HG03442 (cell line): ENCODE measurements at regions not wholly inside any gene's neighbourhood (a gene's known extent, or its start where the extent isn't known, plus 50 kb on each side); places are given as distances from the start of the nearest gene placed in this dataset.

Experiments
- ATAC-seq: cut with Tn5 transposase; IDR thresholded peaks from one replicate; pipeline ENCODE4 v1.9.1; 2021; ENCODE audit warnings: mild to moderate bottlenecking, moderate library complexity; ENCODE audit not compliant: unreplicated experiment

DNA sequence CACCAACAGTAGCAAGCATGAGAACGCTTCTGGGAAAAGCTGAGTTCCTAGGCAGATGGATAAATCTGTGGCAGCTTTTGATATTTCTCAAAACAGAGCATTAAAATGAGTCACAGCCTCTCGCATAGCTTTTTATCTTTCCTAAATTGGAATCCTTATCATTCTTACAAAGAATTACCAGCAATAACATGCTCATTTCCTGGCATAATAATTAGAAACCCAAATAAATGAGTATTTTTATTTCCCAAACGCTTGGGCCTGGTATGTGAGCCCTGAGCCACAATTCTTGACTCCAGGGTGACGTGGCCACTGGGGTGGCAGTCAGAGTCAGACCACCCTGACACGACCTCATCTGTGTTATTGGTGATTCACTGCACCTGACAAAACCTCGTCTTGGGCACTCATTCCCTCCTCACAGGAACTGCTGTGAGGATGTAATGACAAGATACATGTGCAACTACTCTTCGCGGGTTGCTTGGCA is 210.7 kb downstream of the ARL4C start:
- ATAC-seq = no peak

GRCh38 chr2:234285541-234285940 is 211.3 kb downstream of the ARL4C start:
- ATAC-seq = no peak

GRCh38 chr2:234279637-234280036 is 217.2 kb downstream of the ARL4C start:
- ATAC-seq = no peak

GRCh38 chr2:234278556-234279255 is 218.2 kb downstream of the ARL4C start:
- ATAC-seq = no peak

GRCh38 chr2:234275515-234275914 is 221.4 kb downstream of the ARL4C start:
- ATAC-seq = no peak

DNA sequence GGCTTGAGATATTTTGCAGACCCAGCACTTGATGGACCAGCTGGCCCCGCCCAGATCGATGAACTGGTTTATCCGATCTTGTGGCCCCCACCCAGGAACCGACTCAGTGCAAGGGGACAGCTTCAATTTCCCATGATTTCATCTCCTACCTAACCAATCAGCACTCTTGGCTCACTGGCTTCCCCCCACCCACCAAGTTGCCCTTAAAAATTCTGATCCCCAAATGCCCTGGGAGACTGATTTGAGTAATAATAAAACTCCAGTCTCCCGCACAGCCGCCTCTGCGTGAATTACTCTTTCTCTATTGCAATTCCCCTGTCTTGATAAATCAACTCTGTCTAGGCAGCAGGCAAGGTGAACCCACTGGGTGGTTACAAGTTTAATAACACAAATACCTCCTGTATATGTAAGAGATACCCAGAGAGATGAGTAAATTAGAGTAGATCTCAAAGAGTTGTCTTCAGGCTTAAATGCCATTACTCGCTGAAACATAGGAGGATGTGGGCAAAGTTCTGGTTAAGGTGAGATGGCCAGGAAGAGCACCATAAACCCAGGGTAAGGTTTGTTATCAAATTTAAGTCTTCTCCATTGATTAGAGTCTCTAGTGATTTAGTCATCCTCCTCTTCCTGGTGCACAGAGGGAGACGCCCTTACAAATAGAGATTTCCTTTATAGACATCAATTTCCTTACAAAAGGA is 222.8 kb downstream of the ARL4C start:
- no peak for ATAC-seq

- no peak for ATAC-seq
Observed at GRCh38 chr2:234272069-234272850, 221.8 kb downstream of the SPP2 start.

GRCh38 chr2:234271338-234271737 is 220.8 kb downstream of the SPP2 start:
- ATAC-seq = no peak

DNA sequence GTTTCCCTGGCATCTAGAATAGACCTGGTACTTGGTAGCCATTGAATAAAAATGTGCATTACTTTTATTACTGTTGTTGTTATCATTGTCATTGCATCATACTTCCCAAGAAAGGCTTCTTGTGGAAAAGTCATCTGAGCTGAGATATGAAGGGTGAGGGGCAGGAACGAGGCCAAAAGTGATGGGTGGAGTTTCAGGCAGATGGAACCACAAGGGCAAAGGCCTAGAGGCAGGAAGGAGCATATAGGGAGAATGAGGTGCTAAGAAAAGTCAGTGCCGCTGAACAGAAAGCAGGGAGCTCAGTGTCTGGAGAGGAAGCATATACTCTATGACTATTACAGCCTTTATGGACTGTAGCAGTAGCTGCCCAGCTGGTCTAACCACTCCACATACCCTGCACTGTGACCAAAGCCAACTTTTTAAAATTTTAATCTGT is 219.3 kb downstream of the SPP2 start:
- no peak for ATAC-seq

GRCh38 chr2:234267534-234267933 is 217.0 kb downstream of the SPP2 start:
- no peak for ATAC-seq

DNA sequence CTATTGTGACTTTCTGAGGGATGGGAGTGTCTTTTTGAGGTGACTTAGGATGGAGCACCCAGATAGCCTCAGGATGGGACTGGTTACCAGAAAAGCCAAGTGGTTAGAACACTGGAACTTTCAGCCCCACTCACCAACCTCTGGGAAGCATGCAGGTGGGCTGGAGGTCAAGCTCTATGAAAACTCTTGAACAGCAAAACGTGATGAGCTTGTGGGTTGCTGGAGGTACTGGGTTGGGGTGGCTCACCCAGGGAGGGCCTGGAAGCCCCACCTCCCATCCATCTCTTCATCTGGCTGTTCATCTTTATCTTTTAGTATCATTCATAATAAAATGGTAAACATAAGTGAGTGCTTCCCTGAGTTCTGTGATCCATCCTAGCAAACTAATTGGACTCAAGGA is 216.4 kb downstream of the SPP2 start:
- ATAC-seq = no peak

DNA sequence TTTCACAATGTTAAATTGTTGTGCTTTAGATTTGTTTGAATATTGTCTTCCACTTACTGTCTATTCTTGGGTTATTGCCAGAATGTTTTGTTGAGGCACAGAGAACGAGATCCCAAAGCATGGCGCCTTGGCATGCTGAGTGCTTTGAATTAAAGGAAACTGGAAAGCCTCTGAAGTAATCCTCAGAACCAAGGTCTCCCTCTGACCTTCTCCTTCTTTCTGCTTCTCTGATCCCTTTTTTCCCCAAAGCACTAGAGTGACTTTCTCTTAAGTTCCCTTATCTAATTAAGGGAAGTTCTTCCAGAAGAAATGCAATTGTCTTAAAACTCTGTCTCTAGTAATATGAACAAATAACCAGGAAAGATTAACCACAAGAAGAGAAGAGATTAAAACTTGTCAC is 214.7 kb downstream of the SPP2 start:
- no peak for ATAC-seq

DNA sequence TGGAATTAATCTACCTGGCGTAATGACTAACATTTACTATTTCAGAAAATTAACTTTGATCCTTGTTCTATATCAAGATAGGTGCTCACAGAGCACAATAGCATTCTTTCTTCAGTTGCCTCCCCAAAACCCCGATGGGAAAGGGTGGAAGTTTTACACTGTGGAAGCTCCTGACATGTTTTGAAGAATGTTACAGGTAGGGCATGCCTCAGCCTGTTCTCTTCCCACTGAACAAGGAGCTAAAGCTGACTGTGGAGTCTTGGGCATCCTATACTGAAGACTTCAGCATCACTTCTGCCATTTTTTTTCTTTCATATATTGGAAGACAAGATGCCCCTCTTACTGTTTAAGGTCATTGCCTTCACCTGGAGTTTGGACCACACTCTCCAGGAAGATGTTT is 211.2 kb downstream of the SPP2 start:
- ATAC-seq = no peak

DNA sequence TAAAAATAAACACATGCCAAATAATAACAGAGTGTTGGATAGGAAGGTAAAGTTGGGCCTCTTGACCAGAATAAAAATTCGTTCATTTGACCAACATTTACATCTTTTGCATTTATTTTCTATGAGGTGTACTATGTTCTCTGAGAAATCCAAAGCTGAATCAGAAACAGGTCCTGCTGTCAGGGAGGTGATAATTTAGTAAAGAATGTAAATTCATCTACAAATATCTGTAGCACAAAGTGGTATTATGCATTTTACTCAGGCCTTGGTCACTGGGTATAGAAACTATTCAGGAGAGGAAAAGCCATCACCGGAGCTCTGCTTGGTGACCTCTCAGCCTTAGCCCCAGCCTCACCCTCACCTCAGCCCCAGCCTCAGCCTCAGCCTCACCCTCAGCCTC is 208.9 kb downstream of the SPP2 start:
- ATAC-seq = no peak

DNA sequence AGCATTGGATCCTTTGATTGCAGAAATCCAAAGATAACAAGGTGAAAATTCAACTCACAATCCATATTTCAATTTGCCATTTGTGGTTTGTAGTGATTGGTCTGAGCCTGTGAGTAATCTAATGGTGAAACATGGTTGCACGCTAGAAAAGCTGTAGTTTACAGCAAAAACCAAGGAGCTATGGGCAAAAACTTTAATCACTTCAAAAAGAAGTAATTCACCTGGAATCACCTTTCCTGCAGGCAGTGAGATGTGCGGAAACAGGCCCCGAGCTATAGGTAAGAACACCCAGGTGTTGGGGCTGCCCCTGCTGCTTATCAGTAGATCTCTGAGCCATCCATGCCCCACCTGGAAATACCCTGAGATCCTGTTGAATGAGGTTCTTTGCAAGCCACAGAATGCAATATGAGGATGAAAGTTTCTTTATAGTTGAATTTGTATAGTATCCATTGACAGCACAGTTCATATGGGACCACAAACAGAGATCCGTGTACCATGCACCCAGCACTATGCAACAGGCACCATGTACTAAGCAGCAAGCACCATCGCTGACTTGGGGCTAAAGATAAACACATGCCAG is 208.2 kb downstream of the SPP2 start:
- no peak for ATAC-seq

- no peak for ATAC-seq
Observed at GRCh38 chr2:234257859-234258561, 207.5 kb downstream of the SPP2 start.

DNA sequence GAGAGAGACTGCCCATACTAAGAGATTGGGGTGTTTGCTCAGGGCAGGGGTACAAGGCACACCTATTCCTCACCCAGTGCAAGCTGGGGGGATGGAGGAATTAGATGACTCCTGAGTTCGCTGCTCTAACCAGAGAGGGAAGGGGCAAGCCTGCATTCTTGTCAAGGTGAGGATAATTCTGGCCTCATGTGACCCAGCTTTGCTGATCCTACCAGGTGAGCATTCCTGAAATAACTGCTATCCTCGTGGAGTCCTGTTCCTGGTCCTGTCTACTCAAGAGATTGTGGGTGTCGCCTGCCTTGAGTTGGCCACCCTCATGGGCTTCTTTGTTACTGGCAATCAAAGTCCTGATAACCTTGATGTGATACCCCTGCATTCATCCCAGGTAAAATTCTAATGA is 206.0 kb downstream of the SPP2 start:
- no peak for ATAC-seq

- no peak for ATAC-seq
Observed at GRCh38 chr2:234254783-234255521, 204.4 kb downstream of the SPP2 start.

- no peak for ATAC-seq
Observed at GRCh38 chr2:234252772-234253171, 202.3 kb downstream of the SPP2 start.
